ENCODE measurements at regions not wholly inside any gene's neighbourhood (a gene's known extent, or its start where the extent isn't known, plus 50 kb on each side); places are given as distances from the start of the nearest gene placed in this dataset.

GRCh38 chr2:129212299-129212958, 767.0 kb upstream of the RAB6C start:
- Histone ChIP-seq H3K4me3 (replicated peaks in 1 of 3; ENCODE audit: insufficient read depth in 1 of 3, low read depth in 1 of 3, low read length in 3 of 3) (no peak overlapping the region), H3K27ac (ENCODE audit: insufficient read depth, low read depth, low read length) (no peak overlapping the region), H3K4me2 (ENCODE audit: insufficient read depth, low read length) (no peak overlapping the region), H3K9me3 (replicated peaks; ENCODE audit: control insufficient read depth, insufficient read depth, low read length) (peaks cover 2% of the 10 kb centered on the region), H3K4me1 (ENCODE audit: control insufficient read depth, extremely low read depth, insufficient read depth, low read length) (no peaks in the 10 kb centered on the region), H3K27me3 (ENCODE audit: control insufficient read depth in 2 of 2, insufficient read depth in 2 of 2, low read length in 2 of 2) (no peaks in the 10 kb centered on the region), H3K9ac (replicated peaks; ENCODE audit: extremely low read depth, insufficient read depth, low read length) (no peak overlapping the region), H3K36me3 (ENCODE audit: control insufficient read depth in 2 of 2, extremely low read depth in 1 of 2, insufficient read depth in 2 of 2, low read length in 2 of 2) (no peaks in the 10 kb centered on the region), H3K9me1 (replicated peaks; ENCODE audit: control insufficient read depth, extremely low read depth, insufficient read depth, low read length) (no peaks in the 10 kb centered on the region), H3K79me2 (ENCODE audit: control insufficient read depth, insufficient read depth, low read length) (no peaks in the 10 kb centered on the region), H4K20me1 (replicated peaks; ENCODE audit: control insufficient read depth, extremely low read depth, insufficient read depth, low read length) (no peaks in the 10 kb centered on the region), H2AFZ (ENCODE audit: low read depth, low read length) (no peak overlapping the region)
- no peak for TF ChIP-seq JUN (IDR thresholded peaks at IDR 0.05; ENCODE audit: borderline replicate concordance, insufficient read depth, insufficient read length, low read depth)
- TF ChIP-seq POLR2A (IDR thresholded peaks at IDR 0.05; ENCODE audit: low read depth, low read length): no peak
- TF ChIP-seq CTCF (IDR thresholded peaks at IDR 0.05; ENCODE audit: extremely low read depth in 1 of 2, insufficient read depth in 1 of 2, low read depth in 1 of 2, low read length in 2 of 2): no peak
- TF ChIP-seq EZH2 (IDR thresholded peaks at IDR 0.05; ENCODE audit: borderline replicate concordance, low read depth, low read length, severe bottlenecking): no peak
- TF ChIP-seq GATA2 (IDR thresholded peaks at IDR 0.05; ENCODE audit: insufficient read depth, insufficient read length, low read depth, low read length): no peak
- TF ChIP-seq POLR2AphosphoS5 (IDR thresholded peaks at IDR 0.05; ENCODE audit: insufficient read depth, low read depth, low read length): no peak
- TF ChIP-seq MYC (IDR thresholded peaks at IDR 0.05; ENCODE audit: low read depth, low read length): no peak
- TF ChIP-seq MAX (IDR thresholded peaks at IDR 0.05; ENCODE audit: insufficient read depth, insufficient read length): no peak
- no peak for TF ChIP-seq FOS (IDR thresholded peaks at IDR 0.05; ENCODE audit: borderline replicate concordance, insufficient read depth, low read length)
- FAIRE-seq: no peak
- DNase-seq (ENCODE audit: low read depth, low spot score): no peak
- POLR2A ChIA-PET: no interaction called here
- intact Hi-C loops (cut with micrococcal nuclease): no loop called here
- dilution Hi-C loops (cut with MboI; ENCODE audit: extremely low pct_ligation_motif_present, low sequenced_read_pairs): no loop called here
- CTCF ChIA-PET: no interaction called here
- BruUV-seq (replicated peaks): no TSS peak
